Stimulated activated CD4-positive, alpha-beta T cell treated with anti-CD3 and anti-CD28 coated beads, Interleukin-4, amount 100 ng/mL, for 1 hour (primary cell): ENCODE measurements at regions not wholly inside any gene's neighbourhood (a gene's known extent, or its start where the extent isn't known, plus 50 kb on each side); places are given as distances from the start of the nearest gene placed in this dataset.
"Not testable (repeated sequence)": the region's sequence is repeated elsewhere in the genome, so short reads cannot be mapped to it uniquely, and the experiment has no call there.

ENCODE experiments used
- DNase-seq: peaks from one replicate; pipeline ENCODE4 v3.0.0-alpha.2; 2020

DNA sequence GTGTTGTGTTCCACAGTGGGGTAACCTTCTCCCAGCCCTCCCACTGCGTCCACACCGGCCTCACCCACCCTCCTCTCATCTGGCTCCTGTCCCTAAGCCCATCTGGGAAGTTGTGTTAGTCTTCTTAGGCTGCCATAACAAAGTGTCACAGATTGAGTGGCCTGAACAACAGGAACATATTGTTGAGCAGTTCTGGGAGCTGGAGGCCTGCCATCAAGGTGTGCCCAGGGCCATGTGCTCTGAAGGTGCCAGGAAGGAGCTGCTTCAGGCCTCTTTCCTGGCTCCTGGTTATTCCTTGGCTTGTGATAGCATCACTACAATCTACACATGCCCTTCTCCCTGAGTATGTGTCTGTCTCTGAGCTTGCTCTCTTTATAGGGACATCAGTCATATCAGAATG, 327.6 kb upstream of the COBL start:
- no peak for DNase-seq

DNA sequence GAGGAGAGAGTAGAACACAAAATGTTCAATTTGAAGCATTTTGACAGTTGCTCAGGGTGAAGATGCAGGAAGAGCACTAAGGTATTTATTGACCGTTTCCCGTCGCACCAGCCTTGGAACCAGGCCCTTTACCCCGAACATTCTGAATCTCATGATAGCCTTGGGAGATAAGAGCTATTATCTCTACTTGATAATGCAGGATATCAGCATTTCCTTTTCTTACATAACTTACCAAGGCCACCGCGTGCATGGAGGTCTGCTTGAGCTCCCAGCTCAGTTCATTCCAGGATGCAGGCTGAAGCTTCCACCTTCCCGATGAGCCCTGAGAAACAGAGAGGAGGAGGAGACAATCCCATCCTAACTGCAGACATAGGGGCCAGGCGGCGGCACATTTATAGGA, 324.2 kb upstream of the COBL start:
- DNase-seq: no peak

DNA sequence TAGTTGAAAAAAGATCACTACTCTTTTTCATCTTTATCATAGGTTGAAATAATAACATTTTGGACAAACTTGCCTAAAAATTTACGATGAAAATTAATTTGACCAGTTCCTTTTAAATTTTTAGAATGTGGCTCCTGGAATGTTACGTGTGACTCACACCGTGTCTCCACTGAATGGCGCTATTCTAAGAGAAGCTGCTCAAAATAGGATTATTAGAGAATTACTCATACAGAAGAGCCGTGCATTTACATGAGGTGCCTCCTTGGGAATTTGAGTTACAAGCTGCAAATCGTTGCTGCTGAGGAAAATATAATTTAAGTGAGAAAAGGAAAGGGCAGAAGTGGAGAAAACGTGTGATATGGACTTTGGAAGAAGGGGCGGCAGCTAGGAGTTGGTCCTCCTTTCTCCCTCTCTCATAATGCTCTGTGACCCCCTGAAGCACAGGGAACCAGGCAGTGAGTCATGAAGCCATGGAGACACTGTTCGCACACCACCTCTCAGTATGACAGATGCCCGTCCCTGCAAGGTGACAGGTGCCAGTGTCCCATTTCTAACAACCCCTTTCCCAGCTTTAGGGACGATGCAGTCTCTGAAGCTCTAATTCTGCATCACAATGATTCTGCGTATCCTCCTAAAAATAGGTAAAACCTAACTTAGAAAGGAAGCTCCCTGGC, 323.2 kb upstream of the COBL start:
- no peak for DNase-seq

DNA sequence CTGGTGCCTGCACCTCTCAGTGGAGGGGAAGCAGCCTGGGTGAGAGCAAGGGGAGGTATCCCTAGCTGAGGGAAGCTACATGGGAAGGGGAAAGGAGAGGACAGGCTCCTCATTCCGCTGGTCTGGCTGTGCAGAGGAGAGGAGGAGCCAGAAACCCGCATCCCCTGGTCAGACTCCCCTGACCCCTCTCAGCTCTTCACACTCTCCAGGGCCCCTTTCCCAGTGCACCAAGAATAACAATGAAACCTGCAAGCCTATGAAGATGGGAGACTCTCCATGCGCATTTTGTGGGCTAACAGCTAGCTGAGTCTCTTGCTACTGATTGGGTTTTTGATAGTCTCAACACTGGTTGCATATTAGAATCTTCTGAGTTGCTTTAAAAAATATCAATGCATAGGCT, 319.9 kb upstream of the COBL start:
- DNase-seq: no peak

DNA sequence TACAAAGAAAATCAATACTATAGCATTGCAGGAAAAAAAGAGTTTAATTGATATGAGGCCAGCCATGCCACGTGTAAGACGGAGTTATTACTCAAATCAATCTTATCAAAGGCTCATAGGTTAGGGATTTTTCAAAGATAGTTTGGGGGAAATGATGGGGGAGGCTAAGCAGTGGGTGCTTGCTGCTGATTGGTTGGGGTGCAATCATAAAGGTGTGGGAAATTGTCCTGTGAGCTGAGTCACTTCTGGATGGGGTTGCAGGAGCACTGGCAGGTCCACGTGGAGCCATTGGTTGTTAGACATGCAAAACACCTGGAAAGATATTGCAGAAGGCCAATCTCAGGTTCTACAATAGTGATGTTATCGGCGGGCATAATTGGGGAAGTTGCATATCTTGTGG, 319.2 kb upstream of the COBL start:
- no peak for DNase-seq

DNA sequence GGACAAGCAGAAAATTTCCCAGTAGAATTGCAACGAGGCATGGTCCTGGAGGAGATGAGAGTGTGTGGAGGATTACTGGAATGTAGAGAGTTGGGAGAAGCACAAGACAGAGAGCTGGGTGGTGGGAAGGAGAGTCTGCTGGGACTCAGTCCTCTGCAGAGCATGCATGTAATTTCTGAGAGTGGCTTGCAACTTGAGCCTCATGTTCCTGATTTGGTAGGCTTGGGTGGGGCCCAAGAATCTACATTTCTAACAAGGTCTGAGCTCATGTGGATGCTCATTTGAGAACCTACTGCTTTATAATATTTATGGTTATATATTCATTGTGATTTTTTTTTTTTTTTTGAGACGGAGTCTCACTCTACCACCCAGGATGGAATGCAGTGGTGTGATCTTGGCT, 317.9 kb upstream of the COBL start:
- DNase-seq: no peak

DNA sequence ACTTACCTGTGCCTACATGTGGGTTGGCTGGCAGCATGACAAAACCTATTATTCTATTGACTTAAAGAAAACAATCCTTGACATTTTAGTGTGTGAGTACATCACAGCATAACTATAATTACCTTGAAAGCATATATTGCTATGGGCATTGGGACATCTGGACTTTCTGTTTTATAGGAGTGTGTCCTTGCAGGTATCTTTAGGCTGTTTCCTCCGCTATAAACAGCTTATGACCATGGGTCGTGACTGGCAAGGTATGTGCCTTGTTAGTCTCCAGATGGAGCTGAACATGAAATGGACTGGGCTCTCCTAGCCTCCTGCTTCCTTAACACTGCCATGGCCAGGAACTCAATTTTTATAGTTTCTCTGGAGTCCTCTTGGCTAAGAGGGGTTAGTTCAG, 317.4 kb upstream of the COBL start:
- no peak for DNase-seq

DNA sequence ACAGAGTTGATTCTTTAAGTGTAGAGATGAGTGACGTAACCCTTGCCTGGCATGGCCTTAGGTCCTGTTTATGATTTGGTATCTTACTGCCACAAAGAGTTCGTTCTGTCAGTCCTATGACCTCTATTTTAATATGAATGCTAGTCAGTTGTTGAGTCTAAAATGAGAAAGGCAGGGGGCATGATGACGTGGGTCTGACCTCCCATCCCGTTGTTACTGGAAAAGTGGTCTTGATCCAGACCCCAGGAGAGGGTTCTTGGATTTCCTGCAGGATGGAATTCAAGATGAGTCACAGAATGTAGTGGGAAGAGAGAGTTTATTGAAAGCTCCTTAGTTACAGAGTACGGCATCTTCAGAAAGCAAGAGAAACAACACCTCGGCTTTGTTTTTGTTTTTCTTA, 317.0 kb upstream of the COBL start:
- no peak for DNase-seq

DNA sequence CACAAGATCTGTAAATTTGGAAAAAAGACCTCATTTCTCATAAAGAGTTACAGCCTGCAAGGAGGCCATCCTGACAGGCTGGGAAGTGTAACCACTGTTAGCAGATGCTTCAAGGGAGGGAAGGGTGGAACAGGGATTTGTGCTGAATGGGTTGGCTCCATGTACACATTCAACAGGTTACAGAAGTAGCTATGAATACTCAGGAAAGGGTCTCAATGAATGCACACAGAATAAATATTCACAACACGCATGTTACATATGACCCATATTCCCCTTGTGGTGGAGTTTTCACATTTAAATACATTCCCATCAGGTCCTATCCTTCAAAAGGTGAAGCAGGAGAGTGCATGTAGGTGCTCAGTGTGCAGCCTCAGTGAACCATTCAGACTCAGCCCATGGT, 316.4 kb upstream of the COBL start:
- DNase-seq: no peak

DNA sequence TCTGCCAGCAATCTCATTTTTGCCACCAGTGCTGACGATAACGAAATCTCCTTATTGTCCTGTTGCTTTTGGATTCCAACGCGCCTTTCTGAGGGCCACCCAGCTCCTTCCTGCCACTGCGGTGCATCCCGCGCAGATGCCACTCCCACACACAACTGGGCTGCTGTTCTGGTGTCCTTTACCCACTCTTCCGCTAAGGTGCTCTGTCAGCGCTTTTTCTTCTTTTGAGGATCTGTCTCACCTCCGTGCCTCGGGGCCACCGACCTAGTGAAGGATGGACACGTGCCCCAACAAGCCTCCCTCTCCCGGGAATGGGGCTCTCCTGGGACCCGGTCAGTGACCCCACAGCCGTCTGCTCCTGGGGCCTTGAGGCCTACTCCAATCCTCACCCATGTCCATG, 314.3 kb upstream of the COBL start:
- DNase-seq: no peak

DNA sequence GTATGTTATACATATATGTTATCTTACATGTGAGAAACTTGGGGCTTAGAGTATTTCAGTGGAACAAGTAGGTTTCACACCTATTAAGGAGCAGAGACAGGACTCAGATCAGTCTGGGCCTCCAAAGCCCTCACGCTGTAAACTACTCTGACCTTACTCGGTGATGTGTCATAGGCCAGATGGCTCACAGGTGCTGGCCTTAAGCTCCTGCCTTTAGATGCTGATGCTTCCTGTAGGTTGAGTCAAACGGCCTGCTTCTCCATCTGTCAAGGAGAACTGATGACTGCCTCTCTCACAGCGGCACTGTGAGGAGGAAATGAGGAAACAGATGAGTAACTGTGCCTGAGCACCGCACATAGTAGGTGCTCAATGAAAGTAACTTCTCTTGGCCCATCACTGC, 312.6 kb upstream of the COBL start:
- no peak for DNase-seq

DNA sequence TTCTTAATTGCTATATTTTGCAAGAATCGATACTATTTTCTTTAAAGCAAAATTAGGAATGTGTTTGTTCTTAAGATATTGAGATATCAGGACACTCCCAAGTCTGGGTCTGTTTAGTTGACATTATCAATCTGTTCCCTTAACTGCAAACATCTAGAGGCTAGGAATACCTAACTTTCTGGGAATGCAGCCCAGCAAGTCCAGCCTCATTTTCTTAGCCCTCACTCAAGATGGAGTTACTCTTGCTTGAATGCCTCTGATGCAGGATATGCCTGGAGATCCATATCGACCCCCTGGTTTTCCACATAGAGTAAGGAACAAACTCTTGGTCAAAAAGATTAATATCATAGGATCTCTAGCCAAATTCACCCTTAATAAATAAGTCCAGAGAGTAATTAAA, 305.3 kb upstream of the COBL start:
- DNase-seq: no peak

DNA sequence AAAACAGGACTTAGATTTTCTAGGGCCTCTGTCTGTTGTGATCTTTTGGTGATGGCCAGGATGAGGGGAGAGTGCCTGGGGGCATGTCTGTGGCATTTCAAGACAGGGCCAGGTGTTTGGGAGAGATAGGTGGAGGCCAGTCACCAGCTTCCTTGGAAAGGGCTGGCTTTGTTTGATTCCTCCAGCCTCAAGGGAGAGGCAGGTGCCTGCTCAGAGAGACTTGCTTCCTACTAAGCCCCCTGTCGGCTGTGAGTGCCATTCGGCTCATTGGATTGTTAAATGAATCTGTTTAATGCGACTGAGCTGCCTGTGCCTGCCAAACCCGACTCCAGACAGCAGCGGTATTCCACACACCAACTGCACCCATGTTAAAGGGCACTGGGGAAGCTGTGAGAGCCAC, 304.1 kb upstream of the COBL start:
- DNase-seq: no peak

DNA sequence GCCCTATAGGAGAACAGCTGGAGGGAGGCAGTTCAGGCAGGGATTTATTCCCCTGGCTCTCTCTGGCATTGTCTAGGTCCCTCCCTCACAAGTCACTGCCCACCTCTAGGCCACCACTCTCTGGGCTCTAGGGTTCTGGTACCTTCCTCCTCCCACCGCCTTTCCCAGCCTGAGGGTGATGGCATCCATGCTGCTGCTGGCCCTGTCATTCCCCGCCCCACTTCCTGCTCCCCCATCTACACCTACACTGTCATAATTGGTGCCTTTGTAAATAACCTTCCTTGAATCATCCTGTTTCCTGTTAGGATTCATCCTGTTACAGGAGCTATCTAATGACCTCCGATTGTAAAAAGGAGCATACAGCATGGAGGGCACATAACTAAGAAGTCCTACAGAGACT, 303.3 kb upstream of the COBL start:
- no peak for DNase-seq

DNA sequence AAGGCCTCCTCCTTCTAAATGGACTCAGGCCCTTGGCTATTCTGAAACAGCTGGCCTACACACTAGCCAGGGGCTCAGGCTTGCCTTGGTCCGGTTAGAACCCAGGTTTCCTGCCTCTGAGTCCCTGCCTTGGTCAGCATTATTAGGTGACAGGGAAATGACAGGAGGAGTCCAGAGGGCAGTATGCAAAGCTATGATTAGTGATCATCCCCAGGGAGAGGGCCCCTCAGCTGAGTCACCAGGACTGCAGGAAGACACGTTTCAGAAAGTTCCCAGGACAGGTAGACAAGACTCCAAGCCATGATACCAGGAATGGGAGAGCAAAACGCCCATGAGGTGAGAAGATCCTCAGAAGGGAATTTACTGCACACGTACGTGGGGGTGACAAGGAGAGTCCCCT, 301.1 kb upstream of the COBL start:
- no peak for DNase-seq

DNA sequence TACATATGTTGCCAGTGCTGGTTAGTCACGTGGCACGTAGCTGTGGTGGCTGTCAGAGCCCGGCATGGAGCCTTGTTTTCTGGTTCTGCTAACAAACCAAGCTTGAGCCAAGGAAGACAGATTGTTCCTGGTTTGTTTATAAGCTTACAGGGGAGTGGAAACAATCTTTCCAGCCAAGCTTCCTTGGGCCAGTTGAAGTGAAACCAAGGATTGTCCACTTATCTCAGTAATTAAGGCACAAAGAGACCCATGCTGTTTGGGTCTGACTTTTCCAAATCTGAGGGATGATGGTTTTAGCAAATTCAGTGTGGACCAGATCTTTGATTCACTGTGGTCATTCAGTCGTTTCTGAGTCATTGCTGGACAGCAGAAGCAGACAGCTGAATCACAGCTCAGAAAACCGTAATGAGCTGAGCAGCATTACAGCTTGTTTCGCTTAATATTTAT, 297.3 kb upstream of the COBL start:
- no peak for DNase-seq

DNA sequence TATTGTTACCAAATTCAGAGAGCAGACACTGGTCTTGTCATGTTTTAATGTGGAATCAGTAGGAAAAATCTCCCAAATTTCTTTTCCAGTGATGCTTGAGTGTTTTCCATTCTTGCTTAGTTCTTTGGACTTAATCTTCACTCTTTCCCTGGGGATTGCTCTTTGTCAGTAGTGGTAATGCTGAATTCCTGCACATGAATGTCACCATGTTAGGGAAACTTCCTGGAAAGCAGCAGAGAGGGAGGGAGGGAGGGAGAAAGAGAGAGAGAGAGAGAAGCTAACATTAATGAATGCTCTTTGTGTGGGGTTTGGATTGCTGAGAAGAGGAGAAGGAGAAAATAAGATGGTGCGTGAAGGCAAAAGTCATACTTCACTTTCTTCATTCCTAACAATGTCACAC, 295.3 kb upstream of the COBL start:
- no peak for DNase-seq

DNA sequence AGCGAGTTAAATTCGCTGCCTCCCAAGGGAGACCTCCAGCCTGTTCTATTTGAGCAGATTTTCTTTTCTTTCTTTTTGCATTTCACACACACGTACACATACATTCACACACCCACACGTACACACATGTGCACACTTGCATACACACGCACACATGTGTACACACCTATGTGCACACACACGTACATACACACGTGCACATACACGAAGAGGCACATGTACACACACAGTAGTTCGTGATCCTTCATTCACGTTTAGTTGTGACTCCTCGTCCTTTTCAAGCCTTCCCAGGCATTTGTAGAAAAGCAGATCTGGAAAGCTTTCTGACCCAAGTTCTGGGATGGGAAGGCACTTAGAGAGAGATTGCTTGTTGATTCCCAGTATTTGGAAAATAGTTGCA, 290.8 kb upstream of the COBL start:
- no peak for DNase-seq

DNA sequence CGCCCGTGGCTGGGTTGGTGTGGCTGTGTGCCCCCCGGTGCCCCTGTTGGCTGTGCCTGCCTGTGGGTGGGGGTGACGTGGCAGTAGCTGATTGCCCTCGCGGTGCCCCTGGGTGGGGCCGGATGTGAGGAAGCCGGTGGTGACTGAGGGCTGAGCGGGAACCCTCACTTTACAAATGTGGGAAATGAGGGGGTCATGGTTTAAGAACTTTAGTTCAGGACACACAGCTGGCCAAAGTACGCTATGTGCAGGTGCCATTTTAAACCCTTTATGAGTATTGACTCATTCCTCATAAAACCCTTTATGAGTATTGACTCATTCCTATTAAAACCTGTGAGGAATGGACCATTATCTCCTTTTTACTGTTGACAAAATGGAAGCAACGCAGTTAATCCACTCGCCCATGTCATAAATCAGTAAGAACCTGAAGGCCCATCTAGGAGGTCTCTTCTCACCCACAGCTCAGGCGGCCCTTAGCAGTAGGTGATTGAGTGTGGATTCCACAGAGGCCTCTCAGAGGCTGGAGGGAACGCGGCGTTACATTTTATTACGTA, 290.1 kb upstream of the COBL start:
- DNase-seq: no peak

DNA sequence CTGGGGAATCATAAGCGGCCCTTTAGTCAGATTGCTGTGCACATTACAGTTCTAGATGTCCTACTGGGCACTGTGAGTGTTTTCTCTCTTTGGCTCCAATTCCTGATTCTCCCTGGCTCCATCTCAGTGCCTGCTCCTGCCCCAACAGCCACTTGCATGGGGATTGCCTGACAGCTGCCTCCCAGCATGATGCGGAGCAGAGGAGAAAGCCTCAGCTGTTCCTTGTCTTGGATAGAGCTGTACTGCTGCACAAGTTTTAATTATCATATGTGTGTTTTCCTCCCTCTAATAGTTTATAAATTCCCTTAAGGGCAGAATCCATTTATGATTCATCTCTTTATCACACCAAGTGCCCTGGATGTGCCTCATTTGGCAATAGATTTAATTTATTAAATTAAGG, 285.8 kb upstream of the COBL start:
- DNase-seq: no peak

DNA sequence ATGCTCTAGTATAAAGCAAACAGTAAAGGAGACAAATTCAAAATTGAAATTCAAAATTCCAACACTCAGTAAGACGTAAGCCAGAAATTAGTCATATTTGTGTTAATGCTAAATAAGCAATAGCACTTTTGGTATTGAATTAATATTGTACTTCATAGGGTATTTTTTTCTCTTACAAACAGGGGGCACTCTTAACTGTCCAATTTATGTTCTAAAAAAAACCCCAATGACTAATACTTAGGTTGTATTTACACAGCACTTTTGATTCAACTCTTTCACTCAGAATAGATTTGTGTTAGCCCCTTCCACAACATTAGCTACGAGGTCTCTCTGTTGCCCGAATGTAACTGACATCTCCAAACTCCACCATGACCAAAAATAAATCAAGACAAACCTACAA, 284.9 kb upstream of the COBL start:
- no peak for DNase-seq

DNA sequence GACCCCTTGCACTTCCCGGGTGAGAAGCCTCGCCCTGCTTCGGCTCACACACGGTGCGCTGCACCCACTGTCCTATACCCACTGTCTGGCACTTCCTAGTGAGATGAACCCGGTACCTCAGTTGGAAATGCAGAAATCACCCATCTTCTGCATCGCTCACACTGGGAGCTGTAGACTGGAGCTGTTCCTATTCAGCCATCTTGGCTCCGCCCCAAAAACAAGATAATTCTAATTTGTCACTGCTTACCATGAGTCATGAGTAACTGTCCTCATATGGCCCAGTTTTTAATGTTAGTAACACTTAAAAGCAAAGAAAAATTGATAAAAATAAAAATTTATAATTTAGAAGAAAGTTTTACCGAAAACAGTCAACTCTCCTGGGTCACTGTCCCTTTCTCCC, 283.3 kb upstream of the COBL start:
- not testable (repeated sequence) for DNase-seq

DNA sequence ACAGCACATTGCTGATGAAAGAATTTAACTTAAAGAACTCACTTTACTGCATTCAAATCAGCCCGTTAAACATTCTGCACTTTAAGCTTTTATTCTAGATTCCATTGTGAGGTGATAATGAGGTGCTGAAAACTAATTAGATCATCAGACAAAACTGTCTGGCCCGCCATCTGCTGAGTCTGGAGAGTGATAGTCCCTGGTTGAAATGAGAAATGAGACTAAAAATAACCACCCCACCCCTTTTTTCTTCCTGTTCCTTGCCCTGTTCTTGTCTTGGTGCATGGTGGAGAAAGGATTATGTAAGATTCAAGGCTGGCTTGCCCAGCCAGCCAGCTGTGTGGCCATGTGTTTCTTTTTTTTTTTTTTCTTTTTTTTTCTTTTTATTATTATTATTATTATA, 277.0 kb upstream of the COBL start:
- DNase-seq: no peak

DNA sequence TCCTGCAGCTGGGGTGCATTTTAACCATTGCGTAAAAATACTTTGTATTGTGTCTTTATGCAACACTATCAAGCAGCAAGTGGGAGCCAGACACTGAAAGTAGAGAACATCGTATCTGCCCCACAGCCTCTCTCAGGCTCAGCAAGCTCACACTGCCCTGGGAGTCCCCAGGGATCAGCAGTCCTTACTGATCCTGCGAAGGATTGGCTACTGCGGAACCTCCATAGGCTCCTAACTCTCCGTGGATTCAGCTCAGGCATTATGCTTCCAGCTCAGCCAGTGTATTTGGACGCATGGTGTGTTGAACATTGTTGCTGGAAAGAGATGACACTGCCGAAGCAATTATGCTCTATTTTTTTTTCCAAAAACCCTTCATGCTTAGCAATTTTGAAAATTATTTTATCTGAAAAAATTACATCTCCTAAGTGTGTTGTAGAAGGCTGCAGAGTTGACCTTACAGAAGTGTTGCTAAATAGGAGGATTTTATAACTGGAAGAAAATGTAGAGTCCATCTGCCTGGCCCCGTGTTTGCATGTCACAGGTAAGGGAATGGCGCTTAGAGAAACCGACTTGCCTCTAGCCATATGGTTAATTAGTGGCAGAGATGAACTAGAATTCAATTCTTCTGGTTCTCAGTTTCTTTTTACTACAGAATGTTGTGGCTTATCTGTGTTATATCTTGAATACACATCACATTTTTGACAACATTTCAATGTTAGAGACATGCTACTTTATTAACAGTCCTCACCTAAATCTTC, 276.4 kb upstream of the COBL start:
- no peak for DNase-seq

DNA sequence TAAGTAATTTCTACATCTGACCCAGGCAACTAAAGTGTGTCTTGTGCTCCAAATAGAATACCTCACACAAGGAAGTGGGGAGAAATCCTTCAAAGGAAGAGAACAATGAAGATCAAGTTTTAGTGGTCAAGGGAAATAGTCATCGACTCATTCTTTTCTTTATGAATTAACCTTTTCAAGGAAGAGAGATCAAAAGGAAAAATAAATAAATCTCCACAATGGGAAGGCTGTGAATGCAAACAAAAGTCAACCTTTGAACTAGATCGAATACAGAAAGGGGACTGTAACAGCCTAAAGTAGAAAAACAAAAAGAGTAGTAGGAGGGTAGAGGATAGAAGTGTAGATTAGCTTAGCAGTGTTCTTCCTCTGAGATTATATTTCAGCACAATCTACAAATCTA, 274.6 kb upstream of the COBL start:
- no peak for DNase-seq
